Testis (tissue), 2 donors: ENCODE measurements at regions not wholly inside any gene's neighbourhood (a gene's known extent, or its start where the extent isn't known, plus 50 kb on each side); places are given as distances from the start of the nearest gene placed in this dataset.

Source experiments
- POLR2A ChIP-seq: fragments of 450-650 bp; IDR thresholded peaks from one replicate; pipeline ENCODE4 v1.6.1; 2017; ENCODE audit warnings: antibody characterized with exemption, mild to moderate bottlenecking, moderate library complexity
- TF ChIP-seq, protein P1 (sequence below), 3 experiments: fragments of 450-650 bp in 2 of 3; fragments of 200-600 bp in 1 of 3; sonication (generic) in 1 of 3; IDR thresholded peaks; one replicate each; pipeline ENCODE4 v1.5.1; 2016 to 2019; ENCODE audit warnings: antibody characterized with exemption in 3 of 3, mild to moderate bottlenecking in 2 of 3, moderate library complexity in 1 of 3

- no peak for TF ChIP-seq POLR2A
- TF ChIP-seq, protein P1, sequence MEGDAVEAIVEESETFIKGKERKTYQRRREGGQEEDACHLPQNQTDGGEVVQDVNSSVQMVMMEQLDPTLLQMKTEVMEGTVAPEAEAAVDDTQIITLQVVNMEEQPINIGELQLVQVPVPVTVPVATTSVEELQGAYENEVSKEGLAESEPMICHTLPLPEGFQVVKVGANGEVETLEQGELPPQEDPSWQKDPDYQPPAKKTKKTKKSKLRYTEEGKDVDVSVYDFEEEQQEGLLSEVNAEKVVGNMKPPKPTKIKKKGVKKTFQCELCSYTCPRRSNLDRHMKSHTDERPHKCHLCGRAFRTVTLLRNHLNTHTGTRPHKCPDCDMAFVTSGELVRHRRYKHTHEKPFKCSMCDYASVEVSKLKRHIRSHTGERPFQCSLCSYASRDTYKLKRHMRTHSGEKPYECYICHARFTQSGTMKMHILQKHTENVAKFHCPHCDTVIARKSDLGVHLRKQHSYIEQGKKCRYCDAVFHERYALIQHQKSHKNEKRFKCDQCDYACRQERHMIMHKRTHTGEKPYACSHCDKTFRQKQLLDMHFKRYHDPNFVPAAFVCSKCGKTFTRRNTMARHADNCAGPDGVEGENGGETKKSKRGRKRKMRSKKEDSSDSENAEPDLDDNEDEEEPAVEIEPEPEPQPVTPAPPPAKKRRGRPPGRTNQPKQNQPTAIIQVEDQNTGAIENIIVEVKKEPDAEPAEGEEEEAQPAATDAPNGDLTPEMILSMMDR (IDR thresholded peaks at IDR 0.05), result no peak
Measured at GRCh38 chr12:77615332-77615731, 215.4 kb upstream of the NAV3 start.
